MV-4-11 (cell line): ENCODE measurements at regions not wholly inside any gene's neighbourhood (a gene's known extent, or its start where the extent isn't known, plus 50 kb on each side); places are given as distances from the start of the nearest gene placed in this dataset.
"Not testable (repeated sequence)": the region's sequence is repeated elsewhere in the genome, so short reads cannot be mapped to it uniquely, and the experiment has no call there.

Source experiments
- DNase-seq: peaks from one replicate; lab custom pipeline; 2025; lab: John Stamatoyannopoulos, UW

- not testable (repeated sequence) for DNase-seq
Measured at GRCh38 chrX:46223499-46223898, 321.7 kb downstream of the ZNF674 start.

- no peak for DNase-seq
Measured at GRCh38 chrX:46220822-46221221, 324.4 kb downstream of the ZNF674 start.

- no peak for DNase-seq
Measured at GRCh38 chrX:46218373-46218772, 326.8 kb downstream of the ZNF674 start.

- DNase-seq = no peak
Measured at GRCh38 chrX:46216406-46216805, 328.8 kb downstream of the ZNF674 start.

GRCh38 chrX:46211079-46211478 lies 334.1 kb downstream of the ZNF674 start:
- no peak for DNase-seq

- DNase-seq = no peak
Measured at GRCh38 chrX:46209768-46210167, 335.5 kb downstream of the ZNF674 start.

- DNase-seq = no peak
Measured at GRCh38 chrX:46209037-46209436, 336.2 kb downstream of the ZNF674 start.

- DNase-seq = peak; percentile 34
Measured at GRCh38 chrX:46208225-46208854, 336.9 kb downstream of the ZNF674 start.

- peak; percentile 6 for DNase-seq
Measured at GRCh38 chrX:46204721-46205422, 340.3 kb downstream of the ZNF674 start.

- no peak for DNase-seq
Measured at GRCh38 chrX:46202733-46203514, 342.3 kb downstream of the ZNF674 start.

GRCh38 chrX:46200413-46200812 lies 344.8 kb downstream of the ZNF674 start:
- no peak for DNase-seq

GRCh38 chrX:46198858-46199257 lies 346.4 kb downstream of the ZNF674 start:
- DNase-seq = no peak

- not testable (repeated sequence) for DNase-seq
Measured at GRCh38 chrX:46186811-46187106, 358.5 kb downstream of the ZNF674 start.

GRCh38 chrX:46185923-46186810 lies 359.1 kb downstream of the ZNF674 start:
- DNase-seq = no peak

- DNase-seq = no peak
Measured at GRCh38 chrX:46184749-46185148, 360.5 kb downstream of the ZNF674 start.

GRCh38 chrX:46180258-46180687 lies 364.9 kb downstream of the ZNF674 start:
- peak; percentile 95 for DNase-seq

GRCh38 chrX:46179748-46180147 lies 365.5 kb downstream of the ZNF674 start:
- DNase-seq = no peak

GRCh38 chrX:46178763-46179162 lies 366.5 kb downstream of the ZNF674 start:
- DNase-seq = no peak

- no peak for DNase-seq
Measured at GRCh38 chrX:46173159-46173558, 372.1 kb downstream of the ZNF674 start.

GRCh38 chrX:46171457-46171856 lies 373.8 kb downstream of the ZNF674 start:
- DNase-seq = not testable (repeated sequence)

GRCh38 chrX:46169808-46170207 lies 375.4 kb downstream of the ZNF674 start:
- no peak for DNase-seq

GRCh38 chrX:46168254-46168653 lies 377.0 kb downstream of the ZNF674 start:
- no peak for DNase-seq
